Activated T-helper 2 cell treated with anti-CD3 and anti-CD28 coated beads, Interferon-gamma antibody, Interleukin-2, Interleukin-4, amounts not matched to agents 10 μg/mL and 5 μg/mL and 100 μg/mL, durations not matched to agents 14 hours and 24 hours and 36 hours (primary cell): ENCODE measurements at regions not wholly inside any gene's neighbourhood (a gene's known extent, or its start where the extent isn't known, plus 50 kb on each side); places are given as distances from the start of the nearest gene placed in this dataset.
"Not testable (repeated sequence)": the region's sequence is repeated elsewhere in the genome, so short reads cannot be mapped to it uniquely, and the experiment has no call there.

Experiments
- DNase-seq: peaks from one replicate; pipeline ENCODE4 v3.0.0; 2021; ENCODE audit warnings: low spot score
- H3K27ac Mint-ChIP-seq: one replicate; pipeline ENCODE4 v1.8.0; 2021; ENCODE audit warnings: mixed read lengths
- H3K27me3 Mint-ChIP-seq: one replicate; pipeline ENCODE4 v1.8.0; 2021; ENCODE audit warnings: low read depth, mixed read lengths
- H3K36me3 Mint-ChIP-seq: one replicate; pipeline ENCODE4 v1.8.0; 2021; ENCODE audit warnings: low read depth, mixed read lengths
- H3K4me1 Mint-ChIP-seq: one replicate; pipeline ENCODE4 v1.8.0; 2021; ENCODE audit warnings: low read depth, mixed read lengths
- H3K4me3 Mint-ChIP-seq: one replicate; pipeline ENCODE4 v1.8.0; 2021; ENCODE audit warnings: low read depth, mild to moderate bottlenecking, moderate library complexity, mixed read lengths
- H3K9me3 Mint-ChIP-seq: one replicate; pipeline ENCODE4 v1.8.0; 2021; ENCODE audit warnings: mixed read lengths
- intact Hi-C: fragments of 100-400 bp; cut with micrococcal nuclease; formaldehyde crosslinking; loops from one replicate; pipeline ENCODE4 v1.15.1; 2023

- H3K4me3 Mint-ChIP-seq: no peak overlapping the region
- no peak for DNase-seq
- H3K27ac Mint-ChIP-seq: no peak overlapping the region
- H3K27me3 Mint-ChIP-seq: no peaks in the 10 kb centered on the region
- H3K36me3 Mint-ChIP-seq: no peaks in the 10 kb centered on the region
- peaks cover 32% of the 10 kb centered on the region for H3K9me3 Mint-ChIP-seq
- intact Hi-C loops: no loop called here
- no peaks in the 10 kb centered on the region for H3K4me1 Mint-ChIP-seq
These were observed 1073.7 kb downstream of the PCDH7 start for GRCh38 chr4:31793907-31794306.

- intact Hi-C loops, H3K27me3 Mint-ChIP-seq, H3K4me1 Mint-ChIP-seq, H3K27ac Mint-ChIP-seq, H3K4me3 Mint-ChIP-seq, H3K36me3 Mint-ChIP-seq, DNase-seq: not testable (repeated sequence)
- H3K9me3 Mint-ChIP-seq: peaks cover 52% of the 10 kb centered on the region
These were observed 1076.9 kb downstream of the PCDH7 start for GRCh38 chr4:31797052-31797451.

GRCh38 chr4:31803526-31804195 lies 1083.5 kb downstream of the PCDH7 start:
- H3K36me3 Mint-ChIP-seq: no peaks in the 10 kb centered on the region
- no peak overlapping the region for H3K4me3 Mint-ChIP-seq
- DNase-seq: no peak
- peaks cover 44% of the 10 kb centered on the region for H3K9me3 Mint-ChIP-seq
- no peaks in the 10 kb centered on the region for H3K4me1 Mint-ChIP-seq
- no peak overlapping the region for H3K27ac Mint-ChIP-seq
- no peaks in the 10 kb centered on the region for H3K27me3 Mint-ChIP-seq
- intact Hi-C loops: no loop called here

GRCh38 chr4:31807036-31807435 lies 1086.9 kb downstream of the PCDH7 start:
- Mint-ChIP-seq H3K4me3 (no peak overlapping the region), H3K36me3 (no peaks in the 10 kb centered on the region), H3K27ac (no peak overlapping the region), H3K4me1 (no peaks in the 10 kb centered on the region), H3K27me3 (no peaks in the 10 kb centered on the region), H3K9me3 (peaks cover 17% of the 10 kb centered on the region)
- DNase-seq: no peak
- intact Hi-C loops: no loop called here

- H3K4me1 Mint-ChIP-seq: no peaks in the 10 kb centered on the region
- intact Hi-C loops: no loop called here
These were observed 1124.2 kb downstream of the PCDH7 start for GRCh38 chr4:31844350-31844749.

GRCh38 chr4:31851946-31852345 lies 1131.8 kb downstream of the PCDH7 start:
- no peak overlapping the region for H3K4me3 Mint-ChIP-seq
- no peaks in the 10 kb centered on the region for H3K27me3 Mint-ChIP-seq
- H3K9me3 Mint-ChIP-seq: peaks cover 26% of the 10 kb centered on the region
- H3K36me3 Mint-ChIP-seq: no peaks in the 10 kb centered on the region
- DNase-seq: no peak
- H3K27ac Mint-ChIP-seq: no peak overlapping the region
- no peaks in the 10 kb centered on the region for H3K4me1 Mint-ChIP-seq
- intact Hi-C loops: no loop called here

More at GRCh38 chr4:31844350-31844749, 1124.2 kb downstream of the PCDH7 start:
- H3K9me3 Mint-ChIP-seq: peaks cover 33% of the 10 kb centered on the region
- H3K4me3 Mint-ChIP-seq: no peak overlapping the region
- H3K27me3 Mint-ChIP-seq: no peaks in the 10 kb centered on the region
- DNase-seq: no peak
- no peak overlapping the region for H3K27ac Mint-ChIP-seq
- H3K36me3 Mint-ChIP-seq: no peaks in the 10 kb centered on the region

- H3K9me3 Mint-ChIP-seq: peaks cover 48% of the 10 kb centered on the region
- H3K27me3 Mint-ChIP-seq: no peaks in the 10 kb centered on the region
- no peak overlapping the region for H3K4me3 Mint-ChIP-seq
These were observed 1157.3 kb downstream of the PCDH7 start for GRCh38 chr4:31877429-31877828.

GRCh38 chr4:31880837-31881236 lies 1160.7 kb downstream of the PCDH7 start:
- H3K4me1 Mint-ChIP-seq, H3K27me3 Mint-ChIP-seq, H3K36me3 Mint-ChIP-seq, intact Hi-C loops, DNase-seq, H3K27ac Mint-ChIP-seq, H3K4me3 Mint-ChIP-seq: not testable (repeated sequence)
- H3K9me3 Mint-ChIP-seq: peaks cover 46% of the 10 kb centered on the region

More at GRCh38 chr4:31877429-31877828, 1157.3 kb downstream of the PCDH7 start:
- intact Hi-C loops: no loop called here
- Mint-ChIP-seq H3K4me1 (no peaks in the 10 kb centered on the region), H3K36me3 (no peaks in the 10 kb centered on the region), H3K27ac (no peak overlapping the region)
- no peak for DNase-seq

- H3K27me3 Mint-ChIP-seq: no peaks in the 10 kb centered on the region
- no peak for DNase-seq
- intact Hi-C loops: no loop called here
- no peaks in the 10 kb centered on the region for H3K4me1 Mint-ChIP-seq
- no peak overlapping the region for H3K4me3 Mint-ChIP-seq
- no peaks in the 10 kb centered on the region for H3K36me3 Mint-ChIP-seq
- H3K27ac Mint-ChIP-seq: no peak overlapping the region
- peaks cover 38% of the 10 kb centered on the region for H3K9me3 Mint-ChIP-seq
These were observed 1176.2 kb downstream of the PCDH7 start for GRCh38 chr4:31896349-31896748.

- Mint-ChIP-seq H3K4me1 (no peaks in the 10 kb centered on the region), H3K36me3 (no peaks in the 10 kb centered on the region), H3K4me3 (no peak overlapping the region), H3K27ac (no peak overlapping the region), H3K27me3 (no peaks in the 10 kb centered on the region), H3K9me3 (peaks cover 42% of the 10 kb centered on the region)
- intact Hi-C loops: no loop called here
- DNase-seq: no peak
These were observed 1185.2 kb downstream of the PCDH7 start for GRCh38 chr4:31905363-31905762.

GRCh38 chr4:31908261-31908660 lies 1188.1 kb downstream of the PCDH7 start:
- Mint-ChIP-seq H3K4me3 (no peak overlapping the region), H3K4me1 (no peaks in the 10 kb centered on the region), H3K27ac (no peak overlapping the region)

GRCh38 chr4:31917334-31917733 lies 1197.2 kb downstream of the PCDH7 start:
- H3K27me3 Mint-ChIP-seq: no peaks in the 10 kb centered on the region
- H3K27ac Mint-ChIP-seq: no peak overlapping the region
- H3K4me3 Mint-ChIP-seq: no peak overlapping the region
- intact Hi-C loops: no loop called here
- H3K36me3 Mint-ChIP-seq: no peaks in the 10 kb centered on the region
- DNase-seq: no peak
- H3K4me1 Mint-ChIP-seq: no peaks in the 10 kb centered on the region
- peaks cover 30% of the 10 kb centered on the region for H3K9me3 Mint-ChIP-seq

More at GRCh38 chr4:31908261-31908660, 1188.1 kb downstream of the PCDH7 start:
- DNase-seq: no peak
- no peaks in the 10 kb centered on the region for H3K27me3 Mint-ChIP-seq
- no peaks in the 10 kb centered on the region for H3K36me3 Mint-ChIP-seq
- H3K9me3 Mint-ChIP-seq: peaks cover 51% of the 10 kb centered on the region
- intact Hi-C loops: no loop called here

GRCh38 chr4:31918891-31919290 lies 1198.7 kb downstream of the PCDH7 start:
- no peaks in the 10 kb centered on the region for H3K36me3 Mint-ChIP-seq
- no peaks in the 10 kb centered on the region for H3K27me3 Mint-ChIP-seq
- no peak overlapping the region for H3K4me3 Mint-ChIP-seq
- intact Hi-C loops: no loop called here
- H3K27ac Mint-ChIP-seq: no peak overlapping the region
- H3K4me1 Mint-ChIP-seq: no peaks in the 10 kb centered on the region
- H3K9me3 Mint-ChIP-seq: peaks cover 36% of the 10 kb centered on the region
- DNase-seq: no peak

GRCh38 chr4:31923634-31924033 lies 1203.5 kb downstream of the PCDH7 start:
- no peak overlapping the region for H3K27ac Mint-ChIP-seq
- intact Hi-C loops: no loop called here
- DNase-seq: no peak

More at GRCh38 chr4:31923634-31924033, 1203.5 kb downstream of the PCDH7 start:
- Mint-ChIP-seq H3K4me1 (no peaks in the 10 kb centered on the region), H3K9me3 (peaks cover 17% of the 10 kb centered on the region), H3K27me3 (no peaks in the 10 kb centered on the region), H3K36me3 (no peaks in the 10 kb centered on the region), H3K4me3 (no peak overlapping the region)
